Fibroblast of lung (primary cell): ENCODE measurements at regions not wholly inside any gene's neighbourhood (a gene's known extent, or its start where the extent isn't known, plus 50 kb on each side); places are given as distances from the start of the nearest gene placed in this dataset.
A peak's percentile ranks its signal among the peaks of the same experiment; 100 is the strongest.

Experiments
- DNase-seq, 2 donors: peaks; one replicate each; pipeline versions ENCODE4 v3.0.0 to v3.0.0-alpha.2; 2010; ENCODE audit warnings: low read depth in 2 of 2
- H2AFZ ChIP-seq: 2 replicates; pipeline ENCODE4 v1.5.1; 2012; ENCODE audit warnings: low read length, control low read depth, inconsistent platforms
- H3K27ac ChIP-seq: 2 replicates; pipeline ENCODE4 v1.5.1; 2011; ENCODE audit warnings: low read length, control low read depth; ENCODE audit not compliant: insufficient read depth
- H3K27me3 ChIP-seq: 2 replicates; pipeline ENCODE4 v1.5.1; 2011; ENCODE audit warnings: mild to moderate bottlenecking, low read length; ENCODE audit not compliant: control insufficient read depth, insufficient read depth
- H3K36me3 ChIP-seq: 2 replicates; pipeline ENCODE4 v1.5.1; 2011; ENCODE audit warnings: low read length; ENCODE audit not compliant: control insufficient read depth, insufficient read depth
- H3K4me1 ChIP-seq: 2 replicates; pipeline ENCODE4 v1.5.1; 2011; ENCODE audit warnings: low read length; ENCODE audit not compliant: control insufficient read depth, insufficient read depth; ENCODE audit errors: extremely low read depth
- H3K4me2 ChIP-seq: 2 replicates; pipeline ENCODE4 v1.5.1; 2011; ENCODE audit warnings: low read length, control low read depth; ENCODE audit not compliant: insufficient read depth; ENCODE audit errors: extremely low read depth
- H3K4me3 ChIP-seq, 4 experiments: fragments of 200-600 bp in 1 of 4; sonication (generic) in 1 of 4; replicated peaks in 1 of 4; 2 replicates each; pipeline ENCODE4 v1.5.1; 2011 to 2016; ENCODE audit warnings: low read length in 4 of 4, low read depth in 3 of 4, mild to moderate bottlenecking in 3 of 4, control low read depth in 2 of 4, inconsistent platforms in 1 of 4, mixed read lengths in 1 of 4; ENCODE audit not compliant: insufficient read depth in 1 of 4; ENCODE audit errors: control extremely low read depth in 1 of 4
- H3K79me2 ChIP-seq: 2 replicates; pipeline ENCODE4 v1.5.1; 2012; ENCODE audit warnings: mild to moderate bottlenecking, low read length, inconsistent platforms; ENCODE audit not compliant: control insufficient read depth, insufficient read depth
- H3K9ac ChIP-seq: 2 replicates; pipeline ENCODE4 v1.5.1; 2011; ENCODE audit warnings: mild to moderate bottlenecking, low read length, control low read depth; ENCODE audit not compliant: insufficient read depth
- H3K9me3 ChIP-seq: 2 replicates; pipeline ENCODE4 v1.5.1; 2012; ENCODE audit warnings: low read depth, low read length; ENCODE audit not compliant: control insufficient read depth, insufficient read depth
- H4K20me1 ChIP-seq: 2 replicates; pipeline ENCODE4 v1.5.1; 2011; ENCODE audit warnings: low read length; ENCODE audit not compliant: control insufficient read depth, insufficient read depth; ENCODE audit errors: extremely low read depth
- CTCF ChIP-seq, 2 donors: IDR thresholded peaks in 1 of 2; conservative IDR thresholded peaks in 1 of 2; 1 replicate in 1 of 2; 2 replicates in 1 of 2; pipeline ENCODE4 v1.5.1; 2011 to 2012; ENCODE audit warnings: low read length in 2 of 2, control low read depth in 1 of 2, inconsistent platforms in 1 of 2, low read depth in 1 of 2, mild to moderate bottlenecking in 1 of 2
- EZH2 ChIP-seq: IDR thresholded peaks from 2 replicates; pipeline ENCODE4 v1.5.1; 2012; ENCODE audit warnings: low read length, control low read depth, mild to moderate bottlenecking; ENCODE audit errors: missing control alignments

- Histone ChIP-seq H3K27me3 (no peaks in the 10 kb centered on the region), H3K9me3 (no peaks in the 10 kb centered on the region), H2AFZ (no peak overlapping the region), H3K4me2 (no peak overlapping the region), H3K36me3 (no peaks in the 10 kb centered on the region), H3K4me3 (no peak overlapping the region), H3K27ac (no peak overlapping the region), H3K9ac (no peak overlapping the region), H3K4me1 (no peaks in the 10 kb centered on the region), H3K79me2 (no peaks in the 10 kb centered on the region), H4K20me1 (no peaks in the 10 kb centered on the region)
- no peak for DNase-seq
- TF ChIP-seq CTCF (conservative IDR thresholded peaks at IDR 0.05 in 1 of 2, IDR thresholded peaks at IDR 0.05 in 1 of 2; ENCODE audit: low read depth in 1 of 2, low read length in 2 of 2) (no peak), EZH2 (no peak)
Observed at GRCh38 chr5:7250611-7251010, 145.3 kb upstream of the ADCY2 start.

DNA sequence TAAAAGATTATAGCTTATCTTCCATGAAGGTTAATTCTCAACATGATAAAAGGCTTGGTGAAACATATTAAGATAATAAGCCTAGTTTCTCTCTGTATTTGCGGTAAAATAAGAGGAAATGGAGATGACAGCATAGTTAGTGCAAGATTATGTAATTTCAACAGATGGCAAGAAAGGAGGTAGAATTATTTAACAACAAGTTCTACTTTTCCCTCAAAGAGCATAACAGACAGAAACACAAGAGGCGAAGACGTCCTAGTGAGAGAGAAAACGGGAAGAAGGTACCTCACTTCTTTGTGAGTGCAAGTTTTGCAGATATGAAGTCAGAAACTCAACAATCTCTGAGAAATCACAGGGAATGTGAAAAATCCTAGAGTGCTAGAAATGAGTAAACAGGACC, 144.8 kb upstream of the ADCY2 start:
- Histone ChIP-seq H4K20me1 (no peaks in the 10 kb centered on the region), H3K36me3 (no peaks in the 10 kb centered on the region), H3K4me3 (no peak overlapping the region), H3K4me2 (no peak overlapping the region), H3K27ac (no peak overlapping the region), H3K4me1 (no peaks in the 10 kb centered on the region), H3K9me3 (no peaks in the 10 kb centered on the region), H3K27me3 (no peaks in the 10 kb centered on the region), H2AFZ (no peak overlapping the region), H3K79me2 (no peaks in the 10 kb centered on the region), H3K9ac (no peak overlapping the region)
- no peak for DNase-seq
- no peak for TF ChIP-seq EZH2
- TF ChIP-seq CTCF (conservative IDR thresholded peaks at IDR 0.05 in 1 of 2, IDR thresholded peaks at IDR 0.05 in 1 of 2; ENCODE audit: low read depth in 1 of 2, low read length in 2 of 2) = no peak

- no peaks in the 10 kb centered on the region for H3K4me1 ChIP-seq
- H3K27ac ChIP-seq = no peak overlapping the region
- H3K36me3 ChIP-seq = no peaks in the 10 kb centered on the region
- no peak overlapping the region for H2AFZ ChIP-seq
- TF ChIP-seq CTCF (conservative IDR thresholded peaks at IDR 0.05 in 1 of 2, IDR thresholded peaks at IDR 0.05 in 1 of 2; ENCODE audit: low read depth in 1 of 2, low read length in 2 of 2) = peak; percentile 8 to 68
- no peak for TF ChIP-seq EZH2
- H4K20me1 ChIP-seq = no peaks in the 10 kb centered on the region
- H3K9ac ChIP-seq = no peak overlapping the region
- H3K9me3 ChIP-seq = no peaks in the 10 kb centered on the region
- peak; percentile 9 to 48 for DNase-seq
- no peaks in the 10 kb centered on the region for H3K27me3 ChIP-seq
- no peak overlapping the region for H3K4me2 ChIP-seq
- no peak overlapping the region for H3K4me3 ChIP-seq
- H3K79me2 ChIP-seq = no peaks in the 10 kb centered on the region
Observed at GRCh38 chr5:7261049-7261448, 134.9 kb upstream of the ADCY2 start.
